RWPE2 (cell line): ENCODE measurements at regions not wholly inside any gene's neighbourhood (a gene's known extent, or its start where the extent isn't known, plus 50 kb on each side); places are given as distances from the start of the nearest gene placed in this dataset.

Experiments
- ATAC-seq: fragments of 200-7000 bp; cut with Tn5 transposase; 3 replicates; pipeline ENCODE4 v1.9.1; 2021; ENCODE audit warnings: low read depth
- DNase-seq: peaks from one replicate; pipeline ENCODE4 v3.0.0-alpha.2; 2020; ENCODE audit warnings: low spot score
- H3K27ac ChIP-seq: fragments of 450-650 bp; 2 replicates; pipeline ENCODE4 v1.5.1; 2017; ENCODE audit warnings: mild to moderate bottlenecking; ENCODE audit not compliant: poor library complexity, severe bottlenecking
- H3K27me3 ChIP-seq: fragments of 250-450 bp; sonication (Bioruptor Pico); 2 replicates; pipeline ENCODE4 v1.5.1; 2021; ENCODE audit warnings: mild to moderate bottlenecking, moderate library complexity; ENCODE audit not compliant: insufficient read depth, poor library complexity, severe bottlenecking
- H3K36me3 ChIP-seq: fragments of 250-450 bp; sonication (Bioruptor Pico); 2 replicates; pipeline ENCODE4 v1.5.1; 2020; ENCODE audit warnings: low read depth, mild to moderate bottlenecking, moderate library complexity
- H3K4me1 ChIP-seq: fragments of 250-450 bp; sonication (Bioruptor Pico); 2 replicates; pipeline ENCODE4 v1.5.1; 2021; ENCODE audit warnings: mild to moderate bottlenecking, moderate library complexity; ENCODE audit not compliant: insufficient read depth, poor library complexity, severe bottlenecking
- H3K4me3 ChIP-seq: fragments of 250-450 bp; sonication (Bioruptor Pico); 2 replicates; pipeline ENCODE4 v1.5.1; 2021; ENCODE audit warnings: mild to moderate bottlenecking, moderate library complexity; ENCODE audit not compliant: severe bottlenecking
- H3K9me3 ChIP-seq: fragments of 250-450 bp; sonication (Bioruptor Pico); 2 replicates; pipeline ENCODE4 v1.5.1; 2021; ENCODE audit warnings: mild to moderate bottlenecking, moderate library complexity; ENCODE audit not compliant: severe bottlenecking
- CTCF ChIP-seq: fragments of 450-650 bp; IDR thresholded peaks from one replicate; pipeline ENCODE4 v1.5.1; 2017; ENCODE audit warnings: mild to moderate bottlenecking, moderate library complexity; ENCODE audit not compliant: poor library complexity, severe bottlenecking

- no peaks in the 10 kb centered on the region for H3K27me3 ChIP-seq
- ATAC-seq: no peak
- no peaks in the 10 kb centered on the region for H3K4me1 ChIP-seq
- DNase-seq: no peak
- no peak overlapping the region for H3K27ac ChIP-seq
- H3K4me3 ChIP-seq: no peak overlapping the region
- no peak for TF ChIP-seq CTCF
- no peaks in the 10 kb centered on the region for H3K9me3 ChIP-seq
- H3K36me3 ChIP-seq: no peaks in the 10 kb centered on the region
These were observed 222.0 kb upstream of the ZNF507 start for GRCh38 chr19:32123355-32123940.

- ATAC-seq (no peak), DNase-seq (no peak)
- H3K27ac ChIP-seq: no peak overlapping the region
- H3K27me3 ChIP-seq: no peaks in the 10 kb centered on the region
- H3K4me1 ChIP-seq: no peaks in the 10 kb centered on the region
- no peak overlapping the region for H3K4me3 ChIP-seq
- no peaks in the 10 kb centered on the region for H3K36me3 ChIP-seq
- H3K9me3 ChIP-seq: no peaks in the 10 kb centered on the region
- no peak for TF ChIP-seq CTCF
These were observed 220.8 kb upstream of the ZNF507 start for GRCh38 chr19:32124585-32124984.

GRCh38 chr19:32129141-32129540 is 216.3 kb upstream of the ZNF507 start:
- TF ChIP-seq CTCF: no peak
- no peak for DNase-seq
- Histone ChIP-seq H3K9me3 (no peaks in the 10 kb centered on the region), H3K4me3 (no peak overlapping the region), H3K4me1 (no peaks in the 10 kb centered on the region), H3K27ac (no peak overlapping the region), H3K27me3 (no peaks in the 10 kb centered on the region), H3K36me3 (no peaks in the 10 kb centered on the region)
- no peak for ATAC-seq

- ATAC-seq (no peak), DNase-seq (no peak)
- Histone ChIP-seq H3K36me3 (no peaks in the 10 kb centered on the region), H3K4me1 (no peaks in the 10 kb centered on the region), H3K4me3 (no peak overlapping the region), H3K27me3 (no peaks in the 10 kb centered on the region), H3K9me3 (no peaks in the 10 kb centered on the region), H3K27ac (no peak overlapping the region)
- TF ChIP-seq CTCF: no peak
These were observed 215.1 kb upstream of the ZNF507 start for GRCh38 chr19:32130332-32130731.

GRCh38 chr19:32131005-32131404 is 214.4 kb upstream of the ZNF507 start:
- Histone ChIP-seq H3K27ac (no peak overlapping the region), H3K36me3 (no peaks in the 10 kb centered on the region), H3K9me3 (no peaks in the 10 kb centered on the region), H3K4me3 (no peak overlapping the region), H3K27me3 (no peaks in the 10 kb centered on the region), H3K4me1 (no peaks in the 10 kb centered on the region)
- TF ChIP-seq CTCF: no peak
- DNase-seq (no peak), ATAC-seq (no peak)
